ENCODE measurements at regions not wholly inside any gene's neighbourhood (a gene's known extent, or its start where the extent isn't known, plus 50 kb on each side); places are given as distances from the start of the nearest gene placed in this dataset.

- no peak for TF ChIP-seq FOXP2 (optimal IDR thresholded peaks at IDR 0.05; ENCODE audit: control extremely low read depth, extremely low read length, insufficient read depth)
- no peak for TF ChIP-seq POLR2AphosphoS5 (IDR thresholded peaks at IDR 0.05; ENCODE audit: borderline replicate concordance, low read depth, low read length)
Measured at GRCh38 chr6:153960281-153960680, 78.8 kb upstream of the OPRM1 start.

Data from SK-N-MC (cell line).